ENCODE measurements at regions not wholly inside any gene's neighbourhood (a gene's known extent, or its start where the extent isn't known, plus 50 kb on each side); places are given as distances from the start of the nearest gene placed in this dataset.

- no peaks in the 10 kb centered on the region for H3K9me3 ChIP-seq
- DNase-seq, result peak in 1 of 3 donors; percentile 49
- no peaks in the 10 kb centered on the region for H3K36me3 ChIP-seq
- no peaks in the 10 kb centered on the region for H3K4me1 ChIP-seq
- no peaks in the 10 kb centered on the region for H3K27me3 ChIP-seq
- H3K4me3 ChIP-seq, result no peak overlapping the region
- no peak for TF ChIP-seq POLR2A (IDR thresholded peaks at IDR 0.05)
- TF ChIP-seq, protein P1, sequence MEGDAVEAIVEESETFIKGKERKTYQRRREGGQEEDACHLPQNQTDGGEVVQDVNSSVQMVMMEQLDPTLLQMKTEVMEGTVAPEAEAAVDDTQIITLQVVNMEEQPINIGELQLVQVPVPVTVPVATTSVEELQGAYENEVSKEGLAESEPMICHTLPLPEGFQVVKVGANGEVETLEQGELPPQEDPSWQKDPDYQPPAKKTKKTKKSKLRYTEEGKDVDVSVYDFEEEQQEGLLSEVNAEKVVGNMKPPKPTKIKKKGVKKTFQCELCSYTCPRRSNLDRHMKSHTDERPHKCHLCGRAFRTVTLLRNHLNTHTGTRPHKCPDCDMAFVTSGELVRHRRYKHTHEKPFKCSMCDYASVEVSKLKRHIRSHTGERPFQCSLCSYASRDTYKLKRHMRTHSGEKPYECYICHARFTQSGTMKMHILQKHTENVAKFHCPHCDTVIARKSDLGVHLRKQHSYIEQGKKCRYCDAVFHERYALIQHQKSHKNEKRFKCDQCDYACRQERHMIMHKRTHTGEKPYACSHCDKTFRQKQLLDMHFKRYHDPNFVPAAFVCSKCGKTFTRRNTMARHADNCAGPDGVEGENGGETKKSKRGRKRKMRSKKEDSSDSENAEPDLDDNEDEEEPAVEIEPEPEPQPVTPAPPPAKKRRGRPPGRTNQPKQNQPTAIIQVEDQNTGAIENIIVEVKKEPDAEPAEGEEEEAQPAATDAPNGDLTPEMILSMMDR (IDR thresholded peaks at IDR 0.05), result peak in 3 of 6 experiments; percentile 12 to 17 (median 17)
- no peak overlapping the region for H3K27ac ChIP-seq
Measured at GRCh38 chr16:56041556-56042140, 149.6 kb upstream of the GNAO1 start.

DNA sequence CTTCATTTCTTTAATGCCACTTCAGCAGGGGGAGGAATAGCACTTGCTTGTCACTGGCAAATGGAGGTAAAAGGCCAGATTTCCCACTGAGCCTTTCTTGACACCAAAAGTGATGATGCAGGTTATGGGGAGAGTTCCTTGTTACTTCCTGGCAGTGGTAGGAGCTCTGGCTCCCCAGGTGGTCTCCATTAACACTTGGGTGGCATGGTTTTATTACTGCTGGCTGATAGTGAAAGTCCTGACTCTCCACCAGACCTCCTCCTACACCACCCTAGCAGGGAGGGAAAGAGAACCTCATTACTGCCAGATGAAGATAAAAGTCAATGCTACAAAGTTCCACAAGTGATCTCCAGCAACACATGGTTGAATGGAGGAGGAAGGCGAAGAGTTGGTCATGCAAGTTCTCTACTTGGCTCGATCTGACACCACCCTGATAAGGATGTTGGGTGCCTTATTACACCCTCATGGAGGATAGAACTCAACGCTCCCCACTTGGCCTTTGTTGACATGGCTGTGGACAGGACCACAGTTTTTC lies 152.7 kb upstream of the GNAO1 start:
- TF ChIP-seq POLR2A (IDR thresholded peaks at IDR 0.05), result no peak
- TF ChIP-seq, protein P1 (IDR thresholded peaks at IDR 0.05), result no peak
- H3K27me3 ChIP-seq, result no peaks in the 10 kb centered on the region
- no peak for DNase-seq
- H3K27ac ChIP-seq, result no peak overlapping the region
- H3K9me3 ChIP-seq, result no peaks in the 10 kb centered on the region
- no peaks in the 10 kb centered on the region for H3K36me3 ChIP-seq
- H3K4me1 ChIP-seq, result no peaks in the 10 kb centered on the region
- no peak overlapping the region for H3K4me3 ChIP-seq

- Histone ChIP-seq H3K27me3 (no peaks in the 10 kb centered on the region), H3K9me3 (no peaks in the 10 kb centered on the region), H3K36me3 (no peaks in the 10 kb centered on the region), H3K4me1 (no peaks in the 10 kb centered on the region), H3K27ac (no peak overlapping the region), H3K4me3 (no peak overlapping the region)
- DNase-seq, result no peak
- no peak for TF ChIP-seq POLR2A (IDR thresholded peaks at IDR 0.05)
- TF ChIP-seq, protein P1 (IDR thresholded peaks at IDR 0.05), result no peak
Measured at GRCh38 chr16:56032072-56032471, 156.9 kb upstream of the CES5A start.

DNA sequence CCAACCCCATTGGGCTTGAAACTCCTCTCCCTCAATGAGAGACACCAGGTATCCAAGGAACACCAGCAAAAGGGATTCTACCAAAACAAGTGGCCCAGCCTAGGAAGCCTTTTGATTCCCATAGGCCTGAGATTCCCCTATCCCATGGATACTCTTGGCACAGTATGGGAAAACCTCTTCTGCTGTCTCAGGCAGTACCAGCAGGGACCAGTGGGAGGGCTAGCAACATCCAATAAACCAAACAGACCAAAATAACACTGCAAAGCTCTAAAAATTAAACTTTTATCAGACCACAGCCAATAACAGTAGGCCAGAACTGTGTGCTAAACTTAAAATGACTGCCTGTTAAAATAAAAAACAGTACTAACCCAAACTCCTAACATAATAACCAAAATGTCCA lies 153.9 kb upstream of the CES5A start:
- no peaks in the 10 kb centered on the region for H3K27me3 ChIP-seq
- no peaks in the 10 kb centered on the region for H3K36me3 ChIP-seq
- H3K9me3 ChIP-seq, result no peaks in the 10 kb centered on the region
- H3K27ac ChIP-seq, result no peak overlapping the region
- no peak for TF ChIP-seq POLR2A (IDR thresholded peaks at IDR 0.05)
- TF ChIP-seq, protein P1 (IDR thresholded peaks at IDR 0.05), result no peak
- H3K4me1 ChIP-seq, result no peaks in the 10 kb centered on the region
- DNase-seq, result no peak
- no peak overlapping the region for H3K4me3 ChIP-seq

DNA sequence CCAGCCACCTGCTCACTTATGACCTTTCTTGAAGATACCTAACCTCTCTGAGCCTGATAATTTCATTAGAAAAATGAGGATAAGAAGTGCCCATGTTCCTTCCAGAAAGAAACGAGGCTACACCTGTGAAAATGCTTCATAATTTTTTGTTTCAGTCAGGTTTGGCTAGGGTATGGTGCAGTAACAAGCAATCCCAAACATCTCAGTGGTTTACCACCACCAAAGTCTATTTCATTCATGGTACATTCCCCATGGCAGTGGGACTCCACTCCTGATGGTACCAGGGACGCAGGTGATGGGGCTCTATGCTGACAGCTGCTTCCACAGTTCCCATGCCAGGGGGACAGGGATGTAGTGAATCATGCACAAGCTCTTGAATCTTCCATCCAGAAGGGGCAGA lies 147.6 kb upstream of the CES5A start:
- no peak overlapping the region for H3K27ac ChIP-seq
- H3K36me3 ChIP-seq, result no peaks in the 10 kb centered on the region
- H3K4me1 ChIP-seq, result no peaks in the 10 kb centered on the region
- H3K4me3 ChIP-seq, result no peak overlapping the region
- no peak for DNase-seq
- no peaks in the 10 kb centered on the region for H3K9me3 ChIP-seq
- H3K27me3 ChIP-seq, result no peaks in the 10 kb centered on the region
- no peak for TF ChIP-seq POLR2A (IDR thresholded peaks at IDR 0.05)

GRCh38 chr16:56019274-56019673 lies 144.1 kb upstream of the CES5A start:
- DNase-seq, result no peak
- TF ChIP-seq, protein P1 (IDR thresholded peaks at IDR 0.05), result no peak
- TF ChIP-seq POLR2A (IDR thresholded peaks at IDR 0.05), result no peak
- Histone ChIP-seq H3K36me3 (no peaks in the 10 kb centered on the region), H3K4me3 (no peak overlapping the region), H3K4me1 (no peaks in the 10 kb centered on the region), H3K27me3 (no peaks in the 10 kb centered on the region), H3K27ac (no peak overlapping the region), H3K9me3 (no peaks in the 10 kb centered on the region)
